ENCODE measurements at regions not wholly inside any gene's neighbourhood (a gene's known extent, or its start where the extent isn't known, plus 50 kb on each side); places are given as distances from the start of the nearest gene placed in this dataset.

- Histone ChIP-seq H3F3A (ENCODE audit: low read depth) (no peaks in the 10 kb centered on the region), H3K36me3 (no peaks in the 10 kb centered on the region), H3K27ac (no peak overlapping the region), H3K27me3 (no peaks in the 10 kb centered on the region), H3K4me2 (no peak overlapping the region), H3K9ac (no peak overlapping the region), H3K9me3 (ENCODE audit: low read depth) (peaks cover 4% of the 10 kb centered on the region), H3K4me1 (no peaks in the 10 kb centered on the region), H2AFZ (replicated peaks) (no peak overlapping the region), H3K79me2 (ENCODE audit: low read depth) (no peaks in the 10 kb centered on the region), H4K20me1 (ENCODE audit: low read depth) (no peaks in the 10 kb centered on the region), H3K4me3 (no peak overlapping the region)
- Mint-ChIP-seq H3K9me3 (peaks cover 16% of the 10 kb centered on the region), H3K36me3 (no peaks in the 10 kb centered on the region), H3K4me3 (no peak overlapping the region), H3K27ac (no peak overlapping the region), H3K27me3 (ENCODE audit: insufficient read depth, low read depth) (no peaks in the 10 kb centered on the region), H3K4me1 (no peaks in the 10 kb centered on the region)
- no peak for TF ChIP-seq EZH2phosphoT487 (IDR thresholded peaks at IDR 0.05)
- DNase-seq (ENCODE audit: low spot score), result no peak
These were observed 155.9 kb upstream of the TOM1L1 start for GRCh38 chr17:54744750-54745149.

- Mint-ChIP-seq H3K4me1 (no peaks in the 10 kb centered on the region), H3K27ac (no peak overlapping the region), H3K27me3 (ENCODE audit: insufficient read depth, low read depth) (no peaks in the 10 kb centered on the region), H3K4me3 (no peak overlapping the region), H3K9me3 (peaks cover 16% of the 10 kb centered on the region), H3K36me3 (no peaks in the 10 kb centered on the region)
- no peaks in the 10 kb centered on the region for H3K36me3 ChIP-seq
- H3K4me1 ChIP-seq, result no peaks in the 10 kb centered on the region
- no peak overlapping the region for H3K27ac ChIP-seq
- H3K9ac ChIP-seq, result no peak overlapping the region
- TF ChIP-seq EZH2phosphoT487 (IDR thresholded peaks at IDR 0.05) (no peak), CTCF (IDR thresholded peaks at IDR 0.05) (no peak), EZH2 (IDR thresholded peaks at IDR 0.05) (no peak)
- no peaks in the 10 kb centered on the region for H4K20me1 ChIP-seq (ENCODE audit: low read depth)
- DNase-seq (ENCODE audit: low spot score), result no peak
- H3K27me3 ChIP-seq, result no peaks in the 10 kb centered on the region
- no peak overlapping the region for H2AFZ ChIP-seq (replicated peaks)
- no peaks in the 10 kb centered on the region for H3K79me2 ChIP-seq (ENCODE audit: low read depth)
- no peaks in the 10 kb centered on the region for H3F3A ChIP-seq (ENCODE audit: low read depth)
- peaks cover 4% of the 10 kb centered on the region for H3K9me3 ChIP-seq (ENCODE audit: low read depth)
- no peak overlapping the region for H3K4me3 ChIP-seq
- no peak overlapping the region for H3K4me2 ChIP-seq
These were observed 155.4 kb upstream of the TOM1L1 start for GRCh38 chr17:54745239-54745638.

GRCh38 chr17:54745862-54746261, 154.8 kb upstream of the TOM1L1 start:
- H3K27me3 ChIP-seq, result no peaks in the 10 kb centered on the region
- DNase-seq (ENCODE audit: low spot score), result no peak
- H3F3A ChIP-seq (ENCODE audit: low read depth), result no peaks in the 10 kb centered on the region
- TF ChIP-seq EZH2phosphoT487 (IDR thresholded peaks at IDR 0.05) (no peak), CTCF (IDR thresholded peaks at IDR 0.05) (no peak), EZH2 (IDR thresholded peaks at IDR 0.05) (no peak)
- H3K27ac ChIP-seq, result no peak overlapping the region
- no peak overlapping the region for H3K4me3 ChIP-seq
- Mint-ChIP-seq H3K4me1 (no peaks in the 10 kb centered on the region), H3K4me3 (no peak overlapping the region), H3K9me3 (peaks cover 16% of the 10 kb centered on the region), H3K36me3 (no peaks in the 10 kb centered on the region), H3K27ac (no peak overlapping the region), H3K27me3 (ENCODE audit: insufficient read depth, low read depth) (no peaks in the 10 kb centered on the region)
- H3K9ac ChIP-seq, result no peak overlapping the region
- H2AFZ ChIP-seq (replicated peaks), result no peak overlapping the region
- no peak overlapping the region for H3K4me2 ChIP-seq
- no peaks in the 10 kb centered on the region for H3K4me1 ChIP-seq
- H3K79me2 ChIP-seq (ENCODE audit: low read depth), result no peaks in the 10 kb centered on the region
- no peaks in the 10 kb centered on the region for H3K36me3 ChIP-seq
- H4K20me1 ChIP-seq (ENCODE audit: low read depth), result no peaks in the 10 kb centered on the region
- peaks cover 4% of the 10 kb centered on the region for H3K9me3 ChIP-seq (ENCODE audit: low read depth)

- Histone ChIP-seq H3K36me3 (no peaks in the 10 kb centered on the region), H3K9me3 (ENCODE audit: low read depth) (peaks cover 4% of the 10 kb centered on the region), H3K4me1 (no peaks in the 10 kb centered on the region), H3K27me3 (no peaks in the 10 kb centered on the region), H3K27ac (no peak overlapping the region), H4K20me1 (ENCODE audit: low read depth) (no peaks in the 10 kb centered on the region), H3K9ac (no peak overlapping the region), H3F3A (ENCODE audit: low read depth) (no peaks in the 10 kb centered on the region), H2AFZ (replicated peaks) (no peak overlapping the region), H3K4me2 (no peak overlapping the region), H3K79me2 (ENCODE audit: low read depth) (no peaks in the 10 kb centered on the region), H3K4me3 (no peak overlapping the region)
- TF ChIP-seq EZH2 (IDR thresholded peaks at IDR 0.05) (no peak), CTCF (IDR thresholded peaks at IDR 0.05) (peak; percentile 17)
- DNase-seq (ENCODE audit: low spot score), result peak; percentile 7
- Mint-ChIP-seq H3K27me3 (ENCODE audit: insufficient read depth, low read depth) (no peaks in the 10 kb centered on the region), H3K27ac (no peak overlapping the region), H3K4me3 (no peak overlapping the region), H3K36me3 (no peaks in the 10 kb centered on the region), H3K4me1 (no peaks in the 10 kb centered on the region), H3K9me3 (peaks cover 16% of the 10 kb centered on the region)
These were observed 151.5 kb upstream of the TOM1L1 start for GRCh38 chr17:54749157-54749556.

Data from neural progenitor cell (in vitro differentiated cells).